Bone marrow (tissue), 2 donors: ENCODE measurements at regions not wholly inside any gene's neighbourhood (a gene's known extent, or its start where the extent isn't known, plus 50 kb on each side); places are given as distances from the start of the nearest gene placed in this dataset.
"Not testable (repeated sequence)": the region's sequence is repeated elsewhere in the genome, so short reads cannot be mapped to it uniquely, and the experiment has no call there.

Experiments
- DNase-seq, 2 donors: peaks; one replicate each; lab custom pipeline; 2025; lab: John Stamatoyannopoulos, UW

- DNase-seq, result no peak
Observed at GRCh38 chr2:88396209-88396608, 56.3 kb downstream of the FOXI3 start.

- DNase-seq, result no peak
Observed at GRCh38 chr2:88377641-88377991, 74.9 kb downstream of the FOXI3 start.

GRCh38 chr2:88372042-88372441 is 80.5 kb downstream of the FOXI3 start:
- DNase-seq, result no peak

GRCh38 chr2:88365408-88365807 is 87.1 kb downstream of the FOXI3 start:
- DNase-seq, result not testable (repeated sequence)

- DNase-seq, result no peak
Observed at GRCh38 chr2:88355486-88355885, 97.0 kb downstream of the FOXI3 start.

GRCh38 chr2:88351249-88351601 is 101.3 kb downstream of the FOXI3 start:
- no peak for DNase-seq

GRCh38 chr2:88350331-88351248 is 101.9 kb downstream of the FOXI3 start:
- DNase-seq, result peak in 1 of 2 donors; percentile 10

- no peak for DNase-seq
Observed at GRCh38 chr2:88345842-88346241, 106.7 kb downstream of the FOXI3 start.

GRCh38 chr2:88342749-88343148 is 109.7 kb downstream of the FOXI3 start:
- DNase-seq, result no peak

GRCh38 chr2:88334418-88334817 is 118.1 kb downstream of the FOXI3 start:
- no peak for DNase-seq

- DNase-seq, result no peak
Observed at GRCh38 chr2:88331239-88331638, 121.3 kb downstream of the FOXI3 start.

GRCh38 chr2:88329815-88330603 is 122.5 kb downstream of the FOXI3 start:
- no peak for DNase-seq

- no peak for DNase-seq
Observed at GRCh38 chr2:88321449-88322248, 130.8 kb downstream of the FOXI3 start.

- DNase-seq, result no peak
Observed at GRCh38 chr2:88320076-88320773, 132.3 kb downstream of the FOXI3 start.

GRCh38 chr2:88318956-88319330 is 133.6 kb downstream of the FOXI3 start:
- DNase-seq, result no peak

GRCh38 chr2:88318071-88318955 is 134.2 kb downstream of the FOXI3 start:
- no peak for DNase-seq

- no peak for DNase-seq
Observed at GRCh38 chr2:88310787-88311186, 140.6 kb downstream of the THNSL2 start.

GRCh38 chr2:88307817-88308216 is 137.7 kb downstream of the THNSL2 start:
- no peak for DNase-seq

- DNase-seq, result no peak
Observed at GRCh38 chr2:88303865-88304264, 133.7 kb downstream of the THNSL2 start.

GRCh38 chr2:88296247-88296646 is 126.1 kb downstream of the THNSL2 start:
- DNase-seq, result no peak
